Endothelial cell of umbilical vein (primary cell): ENCODE measurements at regions not wholly inside any gene's neighbourhood (a gene's known extent, or its start where the extent isn't known, plus 50 kb on each side); places are given as distances from the start of the nearest gene placed in this dataset.

Experiments used
- POLR2AphosphoS5 ChIP-seq: IDR thresholded peaks from 2 replicates; pipeline ENCODE4 v1.6.1; 2012; ENCODE audit warnings: low read depth, mild to moderate bottlenecking, control low read depth, low read length, moderate library complexity; ENCODE audit not compliant: insufficient read depth
- TF ChIP-seq, protein P1 (sequence below), 2 donors: IDR thresholded peaks; 1 replicate in 1 of 2; 2 replicates in 1 of 2; pipeline ENCODE4 v1.5.1; 2011; ENCODE audit warnings: low read length in 2 of 2, mild to moderate bottlenecking in 2 of 2, moderate library complexity in 2 of 2, control low read depth in 1 of 2, inconsistent platforms in 1 of 2, low read depth in 1 of 2; ENCODE audit not compliant: insufficient read depth in 1 of 2; ENCODE audit errors: extremely low read depth in 1 of 2

DNA sequence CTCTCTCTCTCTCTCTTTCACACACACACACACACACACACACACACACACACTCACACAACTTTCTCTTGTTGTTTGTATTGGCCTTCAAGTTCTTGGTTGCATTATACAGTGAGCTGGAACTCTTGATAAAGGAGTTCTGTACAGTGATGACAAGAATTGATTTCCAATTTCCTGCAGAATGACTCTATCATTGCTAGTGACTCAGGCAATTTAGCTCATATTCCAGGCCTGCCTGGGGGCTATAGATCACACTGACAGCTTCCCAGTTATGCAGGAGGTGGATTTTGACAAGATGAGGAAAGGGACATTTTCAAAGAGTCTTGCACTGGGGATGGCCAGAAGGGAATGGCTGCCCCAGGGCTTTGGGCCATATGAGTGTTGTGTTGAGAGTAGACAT lies 508.8 kb downstream of the TYW1 start:
- TF ChIP-seq, protein P1, sequence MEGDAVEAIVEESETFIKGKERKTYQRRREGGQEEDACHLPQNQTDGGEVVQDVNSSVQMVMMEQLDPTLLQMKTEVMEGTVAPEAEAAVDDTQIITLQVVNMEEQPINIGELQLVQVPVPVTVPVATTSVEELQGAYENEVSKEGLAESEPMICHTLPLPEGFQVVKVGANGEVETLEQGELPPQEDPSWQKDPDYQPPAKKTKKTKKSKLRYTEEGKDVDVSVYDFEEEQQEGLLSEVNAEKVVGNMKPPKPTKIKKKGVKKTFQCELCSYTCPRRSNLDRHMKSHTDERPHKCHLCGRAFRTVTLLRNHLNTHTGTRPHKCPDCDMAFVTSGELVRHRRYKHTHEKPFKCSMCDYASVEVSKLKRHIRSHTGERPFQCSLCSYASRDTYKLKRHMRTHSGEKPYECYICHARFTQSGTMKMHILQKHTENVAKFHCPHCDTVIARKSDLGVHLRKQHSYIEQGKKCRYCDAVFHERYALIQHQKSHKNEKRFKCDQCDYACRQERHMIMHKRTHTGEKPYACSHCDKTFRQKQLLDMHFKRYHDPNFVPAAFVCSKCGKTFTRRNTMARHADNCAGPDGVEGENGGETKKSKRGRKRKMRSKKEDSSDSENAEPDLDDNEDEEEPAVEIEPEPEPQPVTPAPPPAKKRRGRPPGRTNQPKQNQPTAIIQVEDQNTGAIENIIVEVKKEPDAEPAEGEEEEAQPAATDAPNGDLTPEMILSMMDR (IDR thresholded peaks at IDR 0.05; ENCODE audit: extremely low read depth in 1 of 2, insufficient read depth in 1 of 2, low read depth in 1 of 2, low read length in 2 of 2), result no peak
- no peak for TF ChIP-seq POLR2AphosphoS5
